Keratinocyte (primary cell): ENCODE measurements at regions not wholly inside any gene's neighbourhood (a gene's known extent, or its start where the extent isn't known, plus 50 kb on each side); places are given as distances from the start of the nearest gene placed in this dataset.

Source experiments
- DNase-seq: peaks from one replicate; pipeline ENCODE4 v3.0.0-alpha.2; 2011; ENCODE audit warnings: low read depth, missing footprints, low spot score
- FAIRE-seq: peaks from 2 replicates; lab custom pipeline; 2011; peaks lifted over from hg19 to GRCh38; lab: Jason Lieb, UNC
- H2AFZ ChIP-seq: 2 replicates; pipeline ENCODE4 v1.6.0; 2012; ENCODE audit warnings: low read length, control low read depth, inconsistent platforms; ENCODE audit not compliant: control insufficient read depth
- H3K27ac ChIP-seq: 2 replicates; pipeline ENCODE4 v1.5.1; 2011; ENCODE audit warnings: low read length; ENCODE audit not compliant: control insufficient read depth, insufficient read depth
- H3K27me3 ChIP-seq: 3 replicates; pipeline ENCODE4 v1.6.0; 2011; ENCODE audit warnings: low read length; ENCODE audit not compliant: control insufficient read depth, insufficient read depth; ENCODE audit errors: extremely low read depth
- H3K36me3 ChIP-seq, 2 experiments: 2 replicates in 1 of 2; 3 replicates in 1 of 2; pipeline ENCODE4 v1.5.1; 2011; ENCODE audit warnings: low read length in 2 of 2, mild to moderate bottlenecking in 1 of 2; ENCODE audit not compliant: control insufficient read depth in 2 of 2, insufficient read depth in 2 of 2; ENCODE audit errors: extremely low read depth in 1 of 2
- H3K4me1 ChIP-seq: 3 replicates; pipeline ENCODE4 v1.5.1; 2011; ENCODE audit warnings: low read length; ENCODE audit not compliant: control insufficient read depth, insufficient read depth; ENCODE audit errors: extremely low read depth
- H3K4me2 ChIP-seq: 3 replicates; pipeline ENCODE4 v1.6.0; 2011; ENCODE audit warnings: low read depth, low read length; ENCODE audit not compliant: control insufficient read depth, insufficient read depth; ENCODE audit errors: extremely low read depth
- H3K4me3 ChIP-seq, 3 experiments: fragments of 200-600 bp in 1 of 3; sonication (generic) in 1 of 3; 2 replicates in 2 of 3; 3 replicates in 1 of 3; pipeline ENCODE4 v1.5.1; 2011 to 2016; ENCODE audit warnings: low read length in 3 of 3, mild to moderate bottlenecking in 3 of 3, control low read depth in 2 of 3, inconsistent platforms in 1 of 3, low read depth in 1 of 3, mixed read lengths in 1 of 3, mixed run types in 1 of 3, moderate library complexity in 1 of 3; ENCODE audit not compliant: control insufficient read depth in 2 of 3, insufficient read depth in 2 of 3; ENCODE audit errors: extremely low read depth in 1 of 3
- H3K79me2 ChIP-seq: 2 replicates; pipeline ENCODE4 v1.6.0; 2012; ENCODE audit warnings: low read length; ENCODE audit not compliant: control insufficient read depth, insufficient read depth
- H3K9ac ChIP-seq: 3 replicates; pipeline ENCODE4 v1.6.0; 2011; ENCODE audit warnings: low read length; ENCODE audit not compliant: control insufficient read depth, insufficient read depth; ENCODE audit errors: extremely low read depth
- H3K9me1 ChIP-seq: 3 replicates; pipeline ENCODE4 v1.6.0; 2011; ENCODE audit warnings: low read length; ENCODE audit not compliant: control insufficient read depth, insufficient read depth; ENCODE audit errors: extremely low read depth
- H3K9me3 ChIP-seq: 2 replicates; pipeline ENCODE4 v1.5.1; 2012; ENCODE audit warnings: low read depth, low read length; ENCODE audit not compliant: control insufficient read depth
- H4K20me1 ChIP-seq: 3 replicates; pipeline ENCODE4 v1.6.0; 2011; ENCODE audit warnings: low read length; ENCODE audit not compliant: control insufficient read depth, insufficient read depth; ENCODE audit errors: extremely low read depth
- EZH2 ChIP-seq: IDR thresholded peaks from one replicate; pipeline ENCODE4 v1.6.1; 2012; ENCODE audit warnings: inconsistent platforms, mild to moderate bottlenecking, low read length, moderate library complexity
- dilution Hi-C: fragments of 300-500 bp; cut with MboI; formaldehyde crosslinking; loops from one replicate; pipeline ENCODE4 v1.7.0; 2020; ENCODE audit warnings: low sequenced_read_pairs; ENCODE audit not compliant: extremely low pct_ligation_motif_present
- TF ChIP-seq, protein P1 (sequence below), 3 experiments: IDR thresholded peaks in 1 of 3; conservative IDR thresholded peaks in 1 of 3; optimal IDR thresholded peaks in 1 of 3; 2 replicates in 2 of 3; 3 replicates in 1 of 3; pipeline versions ENCODE3 to v1.5.1; 2011; ENCODE audit warnings: low read length in 3 of 3, mild to moderate bottlenecking in 3 of 3, moderate library complexity in 2 of 3, control low read depth in 1 of 3, inconsistent platforms in 1 of 3; ENCODE audit not compliant: insufficient read depth in 2 of 3; ENCODE audit errors: extremely low read depth in 1 of 3

DNA sequence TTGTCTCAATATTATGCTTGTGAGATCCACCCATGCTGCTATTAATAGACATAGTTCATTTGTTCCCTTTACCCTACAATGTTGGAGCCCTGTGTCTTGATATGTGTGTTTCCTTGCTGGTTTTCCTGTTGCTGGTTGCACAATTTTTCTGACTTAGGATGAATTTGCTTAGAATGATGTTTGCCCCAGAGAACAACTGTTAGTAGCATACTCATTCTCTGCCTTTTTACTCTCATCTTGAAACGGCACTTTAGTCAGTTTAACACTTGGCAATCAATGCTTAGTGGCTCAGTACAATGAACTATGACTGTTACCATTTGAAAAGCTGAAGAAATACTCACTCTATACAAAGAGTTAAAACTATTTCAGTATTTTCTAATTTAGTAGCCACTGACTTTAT lies 158.8 kb upstream of the NDST4 start:
- dilution Hi-C loops, result no loop called here
- no peak overlapping the region for H3K4me3 ChIP-seq
- no peaks in the 10 kb centered on the region for H3K79me2 ChIP-seq
- TF ChIP-seq, protein P1, sequence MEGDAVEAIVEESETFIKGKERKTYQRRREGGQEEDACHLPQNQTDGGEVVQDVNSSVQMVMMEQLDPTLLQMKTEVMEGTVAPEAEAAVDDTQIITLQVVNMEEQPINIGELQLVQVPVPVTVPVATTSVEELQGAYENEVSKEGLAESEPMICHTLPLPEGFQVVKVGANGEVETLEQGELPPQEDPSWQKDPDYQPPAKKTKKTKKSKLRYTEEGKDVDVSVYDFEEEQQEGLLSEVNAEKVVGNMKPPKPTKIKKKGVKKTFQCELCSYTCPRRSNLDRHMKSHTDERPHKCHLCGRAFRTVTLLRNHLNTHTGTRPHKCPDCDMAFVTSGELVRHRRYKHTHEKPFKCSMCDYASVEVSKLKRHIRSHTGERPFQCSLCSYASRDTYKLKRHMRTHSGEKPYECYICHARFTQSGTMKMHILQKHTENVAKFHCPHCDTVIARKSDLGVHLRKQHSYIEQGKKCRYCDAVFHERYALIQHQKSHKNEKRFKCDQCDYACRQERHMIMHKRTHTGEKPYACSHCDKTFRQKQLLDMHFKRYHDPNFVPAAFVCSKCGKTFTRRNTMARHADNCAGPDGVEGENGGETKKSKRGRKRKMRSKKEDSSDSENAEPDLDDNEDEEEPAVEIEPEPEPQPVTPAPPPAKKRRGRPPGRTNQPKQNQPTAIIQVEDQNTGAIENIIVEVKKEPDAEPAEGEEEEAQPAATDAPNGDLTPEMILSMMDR (optimal IDR thresholded peaks at IDR 0.05 in 1 of 3, IDR thresholded peaks at IDR 0.05 in 1 of 3, conservative IDR thresholded peaks at IDR 0.05 in 1 of 3; ENCODE audit: extremely low read depth in 1 of 3, insufficient read depth in 2 of 3, low read length in 3 of 3), result no peak
- no peak for TF ChIP-seq EZH2
- no peak overlapping the region for H3K27ac ChIP-seq
- H3K36me3 ChIP-seq, result no peaks in the 10 kb centered on the region
- no peak overlapping the region for H2AFZ ChIP-seq
- H3K4me2 ChIP-seq, result no peak overlapping the region
- no peaks in the 10 kb centered on the region for H4K20me1 ChIP-seq
- no peak overlapping the region for H3K9ac ChIP-seq
- H3K4me1 ChIP-seq, result no peaks in the 10 kb centered on the region
- no peaks in the 10 kb centered on the region for H3K9me1 ChIP-seq
- FAIRE-seq, result no peak
- no peaks in the 10 kb centered on the region for H3K9me3 ChIP-seq
- no peak for DNase-seq
- no peaks in the 10 kb centered on the region for H3K27me3 ChIP-seq

DNA sequence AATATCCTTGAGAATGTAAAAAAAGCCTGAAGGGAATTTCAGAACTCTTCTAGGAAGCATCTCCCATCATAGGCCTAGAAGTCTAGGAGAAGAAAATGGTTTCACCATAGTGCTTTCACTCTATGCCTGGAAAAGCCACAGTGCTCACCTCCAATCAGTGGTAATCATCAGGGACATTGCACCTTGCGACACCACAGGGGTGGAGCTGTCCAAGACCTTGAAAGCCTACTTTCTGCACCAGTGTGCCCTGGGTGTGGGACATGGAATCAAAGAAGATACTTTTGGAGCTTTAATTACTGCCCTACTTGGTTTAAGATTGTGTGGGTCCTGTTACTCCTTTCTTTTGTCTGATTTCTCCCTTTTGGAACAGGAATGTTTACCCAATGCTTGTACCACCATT lies 146.8 kb upstream of the NDST4 start:
- DNase-seq (no peak), FAIRE-seq (no peak)
- dilution Hi-C loops, result no loop called here

More for the DNA sequence above, 146.8 kb upstream of the NDST4 start:
- no peaks in the 10 kb centered on the region for H3K27me3 ChIP-seq
- H3K4me1 ChIP-seq, result no peaks in the 10 kb centered on the region
- no peak overlapping the region for H2AFZ ChIP-seq
- H3K9me1 ChIP-seq, result no peaks in the 10 kb centered on the region
- H3K4me3 ChIP-seq, result no peak overlapping the region
- no peak overlapping the region for H3K27ac ChIP-seq
- H3K4me2 ChIP-seq, result no peak overlapping the region
- H4K20me1 ChIP-seq, result no peaks in the 10 kb centered on the region
- TF ChIP-seq, protein P1 (optimal IDR thresholded peaks at IDR 0.05 in 1 of 3, IDR thresholded peaks at IDR 0.05 in 1 of 3, conservative IDR thresholded peaks at IDR 0.05 in 1 of 3; ENCODE audit: extremely low read depth in 1 of 3, insufficient read depth in 2 of 3, low read length in 3 of 3), result no peak
- no peak for TF ChIP-seq EZH2
- no peaks in the 10 kb centered on the region for H3K79me2 ChIP-seq
- no peak overlapping the region for H3K9ac ChIP-seq
- no peaks in the 10 kb centered on the region for H3K36me3 ChIP-seq
- H3K9me3 ChIP-seq, result no peaks in the 10 kb centered on the region
